Esophagus squamous epithelium (tissue), 5 donors: ENCODE measurements at regions not wholly inside any gene's neighbourhood (a gene's known extent, or its start where the extent isn't known, plus 50 kb on each side); places are given as distances from the start of the nearest gene placed in this dataset.

Experiments used
- DNase-seq: peaks from one replicate; lab custom pipeline; 2025; lab: John Stamatoyannopoulos, UW
- H3K27ac ChIP-seq, 4 donors: fragments of 200-600 bp; sonication (generic); one replicate each; pipeline ENCODE4 v1.5.1; 2016 to 2019; ENCODE audit warnings: mild to moderate bottlenecking in 1 of 4
- H3K27me3 ChIP-seq, 4 donors: fragments of 200-600 bp; sonication (generic); 1 replicate in 3 of 4; 2 replicates in 1 of 4; pipeline versions ENCODE4 v1.5.1 to v1.6.0; 2017 to 2021; ENCODE audit warnings: antibody characterized with exemption in 1 of 4
- H3K36me3 ChIP-seq, 3 donors: fragments of 200-600 bp; sonication (generic); one replicate each; pipeline ENCODE4 v1.5.1; 2016 to 2019
- H3K4me1 ChIP-seq, 3 donors: fragments of 200-600 bp; sonication (generic); one replicate each; pipeline ENCODE4 v1.5.1; 2017 to 2019
- H3K4me3 ChIP-seq, 4 donors: fragments of 200-600 bp; sonication (generic); 1 replicate in 3 of 4; 2 replicates in 1 of 4; pipeline ENCODE4 v1.5.1; 2016 to 2019; ENCODE audit warnings: mild to moderate bottlenecking in 2 of 4, moderate library complexity in 1 of 4
- H3K9me3 ChIP-seq, 3 donors: fragments of 200-600 bp; sonication (generic); one replicate each; pipeline ENCODE4 v1.5.1; 2016 to 2019
- CTCF ChIP-seq, 6 experiments: fragments of 450-650 bp in 4 of 6; fragments of 200-600 bp in 2 of 6; sonication (generic) in 2 of 6; IDR thresholded peaks; one replicate each; pipeline ENCODE4 v1.5.1; 2016 to 2019; ENCODE audit warnings: antibody characterized with exemption in 6 of 6, mild to moderate bottlenecking in 4 of 6, moderate library complexity in 4 of 6
- POLR2A ChIP-seq, 4 donors: fragments of 450-650 bp; IDR thresholded peaks; one replicate each; pipeline ENCODE4 v1.6.1; 2017; ENCODE audit warnings: antibody characterized with exemption in 4 of 4, mild to moderate bottlenecking in 4 of 4, moderate library complexity in 3 of 4
- WGBS, 2 donors: methylation state at CpG; one replicate each; pipeline ENCODE4 v1.1.5; 2018; 5-methylcytosine and 5-hydroxymethylcytosine counted together
- intact Hi-C: fragments of 100-400 bp; cut with DNase I; formaldehyde crosslinking; loops from one replicate; pipeline ENCODE4 v1.15.0; 2022
- donor health status: DM: yes; HTN: yes; CAD: no.

GRCh38 chr20:55616367-55616766 is 389.0 kb downstream of the CBLN4 start:
- intact Hi-C loops = no loop called here
- Histone ChIP-seq H3K9me3 (no peaks in the 10 kb centered on the region), H3K27ac (no peak overlapping the region), H3K4me1 (no peaks in the 10 kb centered on the region), H3K4me3 (no peak overlapping the region), H3K36me3 (no peaks in the 10 kb centered on the region), H3K27me3 (no peaks in the 10 kb centered on the region)
- no peak for TF ChIP-seq POLR2A (IDR thresholded peaks at IDR 0.05)
- no peak for TF ChIP-seq CTCF (IDR thresholded peaks at IDR 0.05)
- 78 to 79% methylated on average over 8 of the region's 8 CpGs for WGBS, 2 donors
- no peak for DNase-seq

- no peak overlapping the region for H3K4me3 ChIP-seq
- intact Hi-C loops = no loop called here
- 69 to 92% methylated on average over 3 to 4 of the region's 4 CpGs for WGBS, 2 donors
- H3K36me3 ChIP-seq = no peaks in the 10 kb centered on the region
- no peak overlapping the region for H3K27ac ChIP-seq
- no peaks in the 10 kb centered on the region for H3K27me3 ChIP-seq
- TF ChIP-seq CTCF (IDR thresholded peaks at IDR 0.05) (no peak), POLR2A (IDR thresholded peaks at IDR 0.05) (no peak)
- DNase-seq = no peak
- H3K4me1 ChIP-seq = no peaks in the 10 kb centered on the region
- H3K9me3 ChIP-seq = no peaks in the 10 kb centered on the region
Observed at GRCh38 chr20:55615818-55616217, 389.5 kb downstream of the CBLN4 start.

GRCh38 chr20:55614220-55614757 is 391.0 kb downstream of the CBLN4 start:
- 79 to 91% methylated on average over 7 of the region's 7 CpGs for WGBS, 2 donors
- H3K27ac ChIP-seq = no peak overlapping the region
- DNase-seq = no peak
- no peak overlapping the region for H3K4me3 ChIP-seq
- TF ChIP-seq CTCF (IDR thresholded peaks at IDR 0.05) = no peak
- no peak for TF ChIP-seq POLR2A (IDR thresholded peaks at IDR 0.05)
- H3K27me3 ChIP-seq = no peaks in the 10 kb centered on the region
- H3K9me3 ChIP-seq = no peaks in the 10 kb centered on the region
- H3K4me1 ChIP-seq = no peaks in the 10 kb centered on the region
- no peaks in the 10 kb centered on the region for H3K36me3 ChIP-seq
- intact Hi-C loops = no loop called here

- Histone ChIP-seq H3K4me1 (no peaks in the 10 kb centered on the region), H3K4me3 (no peak overlapping the region), H3K27me3 (no peaks in the 10 kb centered on the region), H3K9me3 (no peaks in the 10 kb centered on the region), H3K36me3 (no peaks in the 10 kb centered on the region), H3K27ac (no peak overlapping the region)
- DNase-seq = no peak
- WGBS, 2 donors = 43 to 47% methylated on average over 4 of the region's 4 CpGs
- no peak for TF ChIP-seq POLR2A (IDR thresholded peaks at IDR 0.05)
- no peak for TF ChIP-seq CTCF (IDR thresholded peaks at IDR 0.05)
- intact Hi-C loops = no loop called here
Observed at GRCh38 chr20:55610756-55611155, 394.6 kb downstream of the CBLN4 start.

- no peak overlapping the region for H3K27ac ChIP-seq
- H3K4me1 ChIP-seq = no peaks in the 10 kb centered on the region
- H3K36me3 ChIP-seq = no peaks in the 10 kb centered on the region
- WGBS, 2 donors = 73 to 75% methylated on average over 1 of the region's 1 CpG
- H3K9me3 ChIP-seq = no peaks in the 10 kb centered on the region
- no peaks in the 10 kb centered on the region for H3K27me3 ChIP-seq
- DNase-seq = no peak
- intact Hi-C loops = no loop called here
- TF ChIP-seq CTCF (IDR thresholded peaks at IDR 0.05) = no peak
- TF ChIP-seq POLR2A (IDR thresholded peaks at IDR 0.05) = no peak
- H3K4me3 ChIP-seq = no peak overlapping the region
Observed at GRCh38 chr20:55605594-55605993, 399.7 kb downstream of the CBLN4 start.
